ENCODE measurements at regions not wholly inside any gene's neighbourhood (a gene's known extent, or its start where the extent isn't known, plus 50 kb on each side); places are given as distances from the start of the nearest gene placed in this dataset.

DNA sequence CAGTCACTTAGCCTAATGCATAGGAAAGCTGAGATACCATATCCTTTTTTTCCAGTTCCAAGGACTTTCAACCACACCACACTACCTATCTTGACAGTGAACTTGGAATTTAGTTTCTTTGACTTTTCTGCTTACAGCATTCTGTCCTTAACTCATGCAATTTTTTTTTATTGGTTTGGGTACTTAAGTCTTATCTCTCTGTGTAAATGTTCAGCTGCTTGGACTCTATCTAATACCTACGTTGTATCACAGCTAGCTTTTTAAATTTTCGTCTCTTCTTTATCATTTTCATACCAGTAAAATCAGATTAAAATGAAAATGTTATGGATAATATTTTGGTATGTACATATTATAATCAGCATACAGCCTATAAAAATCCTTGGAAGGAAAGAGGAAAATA lies 106.9 kb upstream of the ADGRF1 start:
- Mint-ChIP-seq H3K9me3 (peaks cover under 1% of the 10 kb centered on the region), H3K4me3 (no peak overlapping the region), H3K36me3 (no peaks in the 10 kb centered on the region), H3K27me3 (ENCODE audit: insufficient read depth, low read depth) (peaks cover 3% of the 10 kb centered on the region), H3K4me1 (peaks cover 31% of the 10 kb centered on the region), H3K27ac (no peak overlapping the region)
- Histone ChIP-seq H3K27ac (no peak overlapping the region), H3K4me3 (no peak overlapping the region), H3K36me3 (no peaks in the 10 kb centered on the region), H3K9me3 (ENCODE audit: low read depth) (no peaks in the 10 kb centered on the region), H3K27me3 (no peaks in the 10 kb centered on the region), H3K79me2 (ENCODE audit: low read depth) (no peaks in the 10 kb centered on the region), H2AFZ (replicated peaks) (no peak overlapping the region), H3K4me1 (peaks cover 12% of the 10 kb centered on the region), H4K20me1 (ENCODE audit: low read depth) (no peaks in the 10 kb centered on the region), H3F3A (ENCODE audit: low read depth) (no peaks in the 10 kb centered on the region), H3K9ac (no peak overlapping the region), H3K4me2 (no peak overlapping the region)
- no peak for DNase-seq (ENCODE audit: low spot score)
- TF ChIP-seq EZH2 (IDR thresholded peaks at IDR 0.05): no peak
- TF ChIP-seq CTCF (IDR thresholded peaks at IDR 0.05): no peak
- no peak for TF ChIP-seq EZH2phosphoT487 (IDR thresholded peaks at IDR 0.05)

GRCh38 chr6:47147836-47148344 lies 105.8 kb upstream of the ADGRF1 start:
- Histone ChIP-seq H3F3A (ENCODE audit: low read depth) (no peaks in the 10 kb centered on the region), H3K79me2 (ENCODE audit: low read depth) (no peaks in the 10 kb centered on the region), H3K4me2 (no peak overlapping the region), H3K9me3 (ENCODE audit: low read depth) (no peaks in the 10 kb centered on the region), H3K4me3 (no peak overlapping the region), H3K36me3 (no peaks in the 10 kb centered on the region), H3K27me3 (no peaks in the 10 kb centered on the region), H3K27ac (no peak overlapping the region), H2AFZ (replicated peaks) (no peak overlapping the region), H3K9ac (no peak overlapping the region), H4K20me1 (ENCODE audit: low read depth) (no peaks in the 10 kb centered on the region), H3K4me1 (peaks cover 12% of the 10 kb centered on the region)
- Mint-ChIP-seq H3K36me3 (no peaks in the 10 kb centered on the region), H3K4me3 (no peak overlapping the region), H3K27ac (no peak overlapping the region), H3K4me1 (peaks cover 25% of the 10 kb centered on the region), H3K27me3 (ENCODE audit: insufficient read depth, low read depth) (peaks cover 3% of the 10 kb centered on the region), H3K9me3 (peaks cover 3% of the 10 kb centered on the region)
- TF ChIP-seq EZH2phosphoT487 (IDR thresholded peaks at IDR 0.05) (no peak), EZH2 (IDR thresholded peaks at IDR 0.05) (no peak), CTCF (IDR thresholded peaks at IDR 0.05) (no peak)
- no peak for DNase-seq (ENCODE audit: low spot score)

DNA sequence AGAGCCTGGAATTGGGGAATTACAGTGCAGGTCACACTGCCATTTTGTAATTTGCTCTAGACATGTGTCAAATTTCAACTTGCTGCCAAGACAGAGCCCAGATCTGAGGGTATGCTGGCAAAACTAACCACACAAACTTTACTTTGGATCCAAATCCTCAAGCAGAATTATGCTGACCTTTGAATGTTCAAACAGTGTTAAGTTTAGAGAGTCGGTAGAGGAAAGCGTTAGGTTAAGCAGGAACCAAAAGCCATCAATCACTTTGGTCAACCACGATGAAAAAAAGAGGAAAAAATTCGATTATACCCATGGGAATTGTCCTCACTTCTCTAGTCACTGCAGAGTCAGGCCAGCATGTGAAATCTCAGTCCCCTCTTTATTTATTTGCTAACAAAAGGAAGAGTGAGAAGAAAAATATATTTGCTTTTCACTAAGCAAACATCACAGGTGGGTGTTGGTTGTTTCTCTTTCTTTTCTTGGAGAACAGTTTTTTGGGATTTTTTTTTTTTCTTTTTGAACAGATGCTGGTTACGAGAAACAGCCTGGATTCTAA lies 105.1 kb upstream of the ADGRF1 start:
- Mint-ChIP-seq H3K4me3 (no peak overlapping the region), H3K27me3 (ENCODE audit: insufficient read depth, low read depth) (peaks cover 3% of the 10 kb centered on the region), H3K27ac (peak overlapping the region; percentile 13), H3K36me3 (no peaks in the 10 kb centered on the region), H3K4me1 (peaks cover 25% of the 10 kb centered on the region), H3K9me3 (peaks cover 3% of the 10 kb centered on the region)
- H3K4me2 ChIP-seq: no peak overlapping the region
- no peaks in the 10 kb centered on the region for H4K20me1 ChIP-seq (ENCODE audit: low read depth)
- TF ChIP-seq EZH2phosphoT487 (IDR thresholded peaks at IDR 0.05) (no peak), EZH2 (IDR thresholded peaks at IDR 0.05) (no peak)
- no peak overlapping the region for H3K4me3 ChIP-seq
- DNase-seq (ENCODE audit: low spot score): no peak
- no peak overlapping the region for H2AFZ ChIP-seq (replicated peaks)
- H3K4me1 ChIP-seq: peaks cover 12% of the 10 kb centered on the region
- no peaks in the 10 kb centered on the region for H3K79me2 ChIP-seq (ENCODE audit: low read depth)
- no peaks in the 10 kb centered on the region for H3K27me3 ChIP-seq
- H3F3A ChIP-seq (ENCODE audit: low read depth): no peaks in the 10 kb centered on the region
- H3K27ac ChIP-seq: no peak overlapping the region
- H3K9ac ChIP-seq: no peak overlapping the region
- no peaks in the 10 kb centered on the region for H3K36me3 ChIP-seq
- no peaks in the 10 kb centered on the region for H3K9me3 ChIP-seq (ENCODE audit: low read depth)

DNA sequence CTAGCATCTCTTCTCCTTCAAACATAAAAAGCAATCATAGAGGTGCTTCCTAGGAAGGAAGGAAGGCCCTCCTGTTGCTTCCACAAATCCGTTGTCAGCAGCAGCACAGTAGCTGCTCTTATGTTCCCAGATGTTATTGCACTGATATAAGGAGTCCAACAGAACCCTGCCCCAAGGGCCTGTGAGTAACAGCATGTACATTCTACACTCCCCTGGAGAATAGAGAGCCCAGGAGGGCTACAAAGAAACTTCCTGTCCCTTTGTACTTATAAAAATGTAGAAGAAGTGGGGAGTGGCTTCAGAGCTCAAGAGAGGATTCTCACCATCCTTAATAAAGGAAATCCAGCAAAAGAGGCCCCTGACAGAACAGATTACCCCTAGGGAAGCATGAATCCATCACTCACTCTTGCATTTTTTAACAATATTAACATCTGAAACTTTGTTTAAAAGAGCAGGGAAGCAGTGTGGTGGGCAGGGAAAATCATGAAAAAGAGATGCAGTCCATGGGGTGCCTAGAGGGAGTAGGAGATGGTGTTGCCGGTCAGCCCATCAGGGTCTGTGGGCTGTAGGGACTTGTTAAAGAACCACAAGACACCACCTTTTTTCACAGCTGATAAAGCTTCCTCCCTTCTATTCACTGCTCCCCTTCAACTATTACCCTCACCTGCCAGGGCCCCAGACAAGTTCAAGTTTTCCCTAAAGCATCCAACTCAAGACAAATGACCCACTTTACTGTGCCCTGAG lies 104.5 kb upstream of the ADGRF1 start:
- peaks cover 3% of the 10 kb centered on the region for H3K9me3 Mint-ChIP-seq
- H3K27me3 ChIP-seq: no peaks in the 10 kb centered on the region
- no peaks in the 10 kb centered on the region for H4K20me1 ChIP-seq (ENCODE audit: low read depth)
- no peak overlapping the region for H3K9ac ChIP-seq
- H3K9me3 ChIP-seq (ENCODE audit: low read depth): no peaks in the 10 kb centered on the region
- peak; percentile 15 for DNase-seq (ENCODE audit: low spot score)
- H3F3A ChIP-seq (ENCODE audit: low read depth): no peaks in the 10 kb centered on the region
- peaks cover 12% of the 10 kb centered on the region for H3K4me1 ChIP-seq
- no peak overlapping the region for H3K27ac ChIP-seq
- no peaks in the 10 kb centered on the region for H3K36me3 ChIP-seq
- H3K4me1 Mint-ChIP-seq: peaks cover 25% of the 10 kb centered on the region
- no peak overlapping the region for H3K4me2 ChIP-seq
- peak overlapping the region; percentile 60 for H2AFZ ChIP-seq (replicated peaks)
- TF ChIP-seq CTCF (IDR thresholded peaks at IDR 0.05) (no peak), EZH2phosphoT487 (IDR thresholded peaks at IDR 0.05) (no peak), EZH2 (IDR thresholded peaks at IDR 0.05) (no peak)
- peak overlapping the region; percentile 13 for H3K27ac Mint-ChIP-seq
- no peak overlapping the region for H3K4me3 ChIP-seq
- no peaks in the 10 kb centered on the region for H3K36me3 Mint-ChIP-seq
- H3K4me3 Mint-ChIP-seq: peak overlapping the region; percentile 34
- no peaks in the 10 kb centered on the region for H3K79me2 ChIP-seq (ENCODE audit: low read depth)
- peaks cover 3% of the 10 kb centered on the region for H3K27me3 Mint-ChIP-seq (ENCODE audit: insufficient read depth, low read depth)

Measured in neural progenitor cell (in vitro differentiated cells).